ENCODE measurements at regions not wholly inside any gene's neighbourhood (a gene's known extent, or its start where the extent isn't known, plus 50 kb on each side); places are given as distances from the start of the nearest gene placed in this dataset.
"Not testable (repeated sequence)": the region's sequence is repeated elsewhere in the genome, so short reads cannot be mapped to it uniquely, and the experiment has no call there.

- no peak for DNase-seq (ENCODE audit: low spot score)
Measured at GRCh38 chr11:45407226-45407625, 121.1 kb upstream of the SYT13 start.

- no peak for DNase-seq (ENCODE audit: low spot score)
Measured at GRCh38 chr11:45405916-45406670, 120.0 kb upstream of the SYT13 start.

GRCh38 chr11:45403521-45403920 is 117.4 kb upstream of the SYT13 start:
- DNase-seq (ENCODE audit: low spot score) = not testable (repeated sequence)

- DNase-seq (ENCODE audit: low spot score) = no peak
Measured at GRCh38 chr11:45402049-45402630, 116.0 kb upstream of the SYT13 start.

GRCh38 chr11:45400591-45400990 is 114.5 kb upstream of the SYT13 start:
- peak; percentile 50 for DNase-seq (ENCODE audit: low spot score)

GRCh38 chr11:45399166-45399565 is 113.0 kb upstream of the SYT13 start:
- no peak for DNase-seq (ENCODE audit: low spot score)

GRCh38 chr11:45398325-45398724 is 112.2 kb upstream of the SYT13 start:
- DNase-seq (ENCODE audit: low spot score) = no peak

- DNase-seq (ENCODE audit: low spot score) = no peak
Measured at GRCh38 chr11:45396394-45396793, 110.3 kb upstream of the SYT13 start.

GRCh38 chr11:45395947-45396346 is 109.8 kb upstream of the SYT13 start:
- DNase-seq (ENCODE audit: low spot score) = no peak

GRCh38 chr11:45395421-45395820 is 109.3 kb upstream of the SYT13 start:
- DNase-seq (ENCODE audit: low spot score) = no peak

GRCh38 chr11:45394294-45395085 is 108.3 kb upstream of the SYT13 start:
- DNase-seq (ENCODE audit: low spot score) = no peak

GRCh38 chr11:45393826-45394225 is 107.7 kb upstream of the SYT13 start:
- DNase-seq (ENCODE audit: low spot score) = no peak

- no peak for DNase-seq (ENCODE audit: low spot score)
Measured at GRCh38 chr11:45393334-45393733, 107.2 kb upstream of the SYT13 start.

- DNase-seq (ENCODE audit: low spot score) = no peak
Measured at GRCh38 chr11:45392591-45393091, 106.5 kb upstream of the SYT13 start.

- no peak for DNase-seq (ENCODE audit: low spot score)
Measured at GRCh38 chr11:45392154-45392553, 106.0 kb upstream of the SYT13 start.

- no peak for DNase-seq (ENCODE audit: low spot score)
Measured at GRCh38 chr11:45391168-45391850, 105.2 kb upstream of the SYT13 start.

GRCh38 chr11:45390407-45390806 is 104.3 kb upstream of the SYT13 start:
- no peak for DNase-seq (ENCODE audit: low spot score)

GRCh38 chr11:45388472-45388871 is 102.3 kb upstream of the SYT13 start:
- no peak for DNase-seq (ENCODE audit: low spot score)

GRCh38 chr11:45387885-45388284 is 101.7 kb upstream of the SYT13 start:
- DNase-seq (ENCODE audit: low spot score) = not testable (repeated sequence)

- no peak for DNase-seq (ENCODE audit: low spot score)
Measured at GRCh38 chr11:45386972-45387371, 100.8 kb upstream of the SYT13 start.

GRCh38 chr11:45385844-45386243 is 99.7 kb upstream of the SYT13 start:
- DNase-seq (ENCODE audit: low spot score) = no peak

GRCh38 chr11:45385423-45385822 is 99.3 kb upstream of the SYT13 start:
- no peak for DNase-seq (ENCODE audit: low spot score)

Measured in COLO829 (cell line).